ENCODE measurements at regions not wholly inside any gene's neighbourhood (a gene's known extent, or its start where the extent isn't known, plus 50 kb on each side); places are given as distances from the start of the nearest gene placed in this dataset.
"Not testable (repeated sequence)": the region's sequence is repeated elsewhere in the genome, so short reads cannot be mapped to it uniquely, and the experiment has no call there.

DNA sequence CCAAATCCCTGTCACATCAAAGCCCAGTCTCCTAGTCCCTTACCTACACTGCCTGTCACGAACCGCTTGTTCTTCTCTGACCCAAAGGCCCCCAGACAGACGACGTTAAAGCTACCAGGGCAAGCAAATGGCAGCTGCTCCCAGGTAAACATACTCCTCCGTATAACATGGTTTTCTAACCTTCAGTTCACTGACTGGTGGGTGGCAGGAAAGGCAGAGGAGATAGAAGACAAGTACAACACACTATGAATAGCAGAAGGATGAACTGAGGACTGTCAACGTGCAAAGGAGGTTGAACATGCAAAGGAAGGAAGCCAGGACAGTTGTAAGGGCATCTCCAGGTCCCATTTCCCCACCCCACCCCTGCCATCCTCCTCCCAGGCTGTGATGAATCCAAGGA is 449.8 kb downstream of the SHISA9 start:
- ATAC-seq (replicated peaks), result no peak
- Mint-ChIP-seq H3K36me3 (ENCODE audit: insufficient read depth) (no peaks in the 10 kb centered on the region), H3K4me3 (no peak overlapping the region), H3K27me3 (no peaks in the 10 kb centered on the region), H3K27ac (no peak overlapping the region), H3K4me1 (ENCODE audit: low read depth in 2 of 2) (no peaks in the 10 kb centered on the region), H3K9me3 (peaks cover 1 to 4% of the 10 kb centered on the region in 2 donors)
- DNase-seq, result no peak

DNA sequence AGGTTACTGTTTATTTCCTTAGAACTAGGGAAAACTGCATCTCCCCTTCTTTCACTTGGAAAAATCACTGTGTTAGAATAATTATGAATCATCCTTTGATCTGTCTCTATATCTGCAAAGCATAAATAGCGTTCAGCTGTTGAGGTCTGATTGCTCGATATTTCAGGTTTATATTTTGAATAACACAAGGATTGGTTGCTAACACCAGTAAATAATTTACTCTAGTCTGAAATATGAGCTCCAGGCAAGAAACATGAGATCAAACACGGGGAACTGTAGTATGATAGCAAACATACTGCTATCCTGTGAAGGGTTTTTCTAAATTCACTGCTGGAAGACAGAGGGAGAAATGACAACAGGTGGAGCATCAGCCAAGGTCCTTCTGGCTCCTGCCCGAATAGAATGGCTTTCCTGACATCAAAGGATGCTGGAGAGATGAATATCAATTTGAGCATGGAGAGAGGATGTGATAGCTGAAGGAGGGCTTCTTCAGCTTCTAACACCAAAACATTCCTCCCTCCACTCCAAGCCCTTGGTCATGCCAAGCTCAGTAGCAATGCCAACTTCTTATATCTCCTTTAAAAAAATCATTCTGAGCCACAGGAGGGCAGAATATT is 450.3 kb downstream of the SHISA9 start:
- DNase-seq (no peak), ATAC-seq (replicated peaks) (no peak)

DNA sequence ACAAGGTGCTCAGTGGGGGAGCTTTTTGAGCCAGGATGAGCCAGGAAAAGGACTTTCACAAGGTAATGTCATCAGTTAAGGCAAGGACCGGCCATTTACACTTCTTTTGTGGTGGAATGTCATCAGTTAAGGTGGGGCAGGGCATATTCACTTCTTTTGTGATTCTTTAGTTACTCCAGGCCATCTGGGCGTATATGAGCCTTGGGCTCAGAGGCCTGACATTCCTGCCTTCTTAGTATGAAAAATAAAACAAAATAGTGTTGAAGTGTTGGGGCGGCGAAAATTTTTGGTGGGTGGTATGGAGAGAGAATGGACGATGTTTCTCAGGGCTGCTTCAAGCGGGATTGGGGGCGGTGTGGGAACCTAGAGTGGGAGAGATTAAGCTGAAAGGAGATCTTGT is 451.4 kb downstream of the SHISA9 start:
- not testable (repeated sequence) for H3K4me3 Mint-ChIP-seq; H3K36me3 Mint-ChIP-seq (ENCODE audit: insufficient read depth); ATAC-seq (replicated peaks); H3K9me3 Mint-ChIP-seq; H3K4me1 Mint-ChIP-seq (ENCODE audit: low read depth in 2 of 2); H3K27me3 Mint-ChIP-seq; H3K27ac Mint-ChIP-seq; DNase-seq

More for the DNA sequence above, 450.3 kb downstream of the SHISA9 start:
- H3K27ac Mint-ChIP-seq, result no peak overlapping the region
- H3K36me3 Mint-ChIP-seq (ENCODE audit: insufficient read depth), result no peaks in the 10 kb centered on the region
- H3K4me1 Mint-ChIP-seq (ENCODE audit: low read depth in 2 of 2), result no peaks in the 10 kb centered on the region
- H3K4me3 Mint-ChIP-seq, result no peak overlapping the region
- no peaks in the 10 kb centered on the region for H3K27me3 Mint-ChIP-seq
- H3K9me3 Mint-ChIP-seq, result peaks cover 0 to 7% of the 10 kb centered on the region in 2 donors

DNA sequence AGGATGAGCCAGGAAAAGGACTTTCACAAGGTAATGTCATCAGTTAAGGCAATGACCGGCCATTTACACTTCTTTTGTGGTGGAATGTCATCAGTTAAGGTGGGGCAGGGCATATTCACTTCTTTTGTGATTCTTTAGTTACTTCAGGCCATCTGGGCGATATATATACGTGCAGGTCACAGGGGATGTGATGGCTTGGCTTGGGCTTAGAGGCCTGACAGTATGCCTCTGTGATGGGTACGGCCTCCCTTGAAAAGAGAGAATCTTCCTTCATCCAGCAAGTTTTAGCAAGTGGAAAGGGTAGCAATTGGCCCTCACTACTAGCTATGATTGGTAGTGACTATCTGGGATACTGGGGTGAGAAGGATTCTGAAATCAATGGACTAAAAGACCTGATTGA is 456.4 kb downstream of the SHISA9 start:
- H3K9me3 Mint-ChIP-seq, result peaks cover 11 to 21% of the 10 kb centered on the region in 2 donors
- H3K27me3 Mint-ChIP-seq; H3K4me1 Mint-ChIP-seq (ENCODE audit: low read depth in 2 of 2); ATAC-seq (replicated peaks); H3K36me3 Mint-ChIP-seq (ENCODE audit: insufficient read depth); H3K27ac Mint-ChIP-seq; H3K4me3 Mint-ChIP-seq; DNase-seq: not testable (repeated sequence)

DNA sequence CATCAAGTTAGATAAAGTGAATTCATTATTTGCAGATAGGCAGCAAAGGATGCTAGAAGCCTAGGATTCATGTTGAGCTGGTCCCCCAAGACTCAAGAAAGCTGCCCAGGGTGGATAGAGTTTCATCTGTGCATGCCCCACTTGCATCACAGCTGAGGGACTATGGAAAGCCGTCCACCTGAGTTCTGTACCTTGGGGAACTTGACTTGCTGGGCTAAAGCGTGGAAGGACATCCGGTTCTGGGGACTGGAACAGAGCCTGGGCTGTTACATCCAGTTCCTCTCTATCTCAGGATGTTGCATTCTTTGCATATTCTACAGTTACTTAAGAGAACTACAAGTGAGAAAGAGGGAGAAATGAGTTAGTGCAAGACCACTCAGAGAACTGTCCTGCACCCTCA is 458.4 kb downstream of the SHISA9 start:
- no peaks in the 10 kb centered on the region for H3K4me1 Mint-ChIP-seq (ENCODE audit: low read depth in 2 of 2)
- H3K27me3 Mint-ChIP-seq, result no peaks in the 10 kb centered on the region
- peaks cover 11 to 19% of the 10 kb centered on the region in 2 donors for H3K9me3 Mint-ChIP-seq
- no peak overlapping the region for H3K4me3 Mint-ChIP-seq
- no peak for DNase-seq
- H3K36me3 Mint-ChIP-seq (ENCODE audit: insufficient read depth), result no peaks in the 10 kb centered on the region
- H3K27ac Mint-ChIP-seq, result no peak overlapping the region
- no peak for ATAC-seq (replicated peaks)

DNA sequence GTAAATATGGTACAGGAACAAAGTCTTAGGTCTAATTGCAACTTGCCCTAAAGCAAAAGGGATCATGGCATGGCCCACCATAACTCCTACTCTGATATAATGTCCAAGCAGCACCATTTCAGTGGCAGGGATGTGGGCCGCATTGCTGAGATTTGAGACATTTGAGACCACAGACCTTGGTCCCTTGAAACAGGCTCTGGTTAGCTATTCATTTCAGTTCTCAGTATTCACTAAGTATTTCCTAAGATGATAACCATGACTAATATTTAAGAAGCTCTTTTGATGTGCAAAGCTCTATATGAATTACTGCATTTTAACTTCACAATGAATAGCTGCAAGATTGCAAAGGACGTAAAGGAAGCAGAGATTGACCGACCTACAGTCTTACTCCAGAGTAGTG is 471.0 kb downstream of the SHISA9 start:
- Mint-ChIP-seq H3K27me3 (no peaks in the 10 kb centered on the region), H3K27ac (no peak overlapping the region), H3K36me3 (ENCODE audit: insufficient read depth) (no peaks in the 10 kb centered on the region), H3K4me3 (no peak overlapping the region), H3K9me3 (peaks cover 3 to 8% of the 10 kb centered on the region in 2 donors), H3K4me1 (ENCODE audit: low read depth in 2 of 2) (no peaks in the 10 kb centered on the region)
- ATAC-seq (replicated peaks) (no peak), DNase-seq (no peak)

DNA sequence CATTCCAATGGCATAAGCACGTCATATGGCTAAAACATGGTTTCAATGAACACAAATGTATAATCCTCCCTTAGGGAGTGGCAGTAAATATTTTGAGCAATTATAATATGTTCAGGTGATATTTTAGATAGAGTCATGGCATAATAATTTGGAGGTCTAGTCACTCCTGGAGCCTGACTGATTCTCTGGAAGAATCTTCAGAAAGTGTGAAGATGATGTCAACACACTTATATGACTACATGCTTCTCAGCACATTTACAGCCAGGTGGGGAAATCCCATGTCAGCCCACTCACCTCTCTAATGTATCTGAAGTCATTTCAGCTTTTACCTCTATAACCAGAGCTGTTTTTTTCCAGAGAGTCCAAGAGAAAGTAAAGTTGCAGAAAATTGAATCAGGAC is 474.8 kb downstream of the SHISA9 start:
- H3K36me3 Mint-ChIP-seq (ENCODE audit: insufficient read depth), result no peaks in the 10 kb centered on the region
- ATAC-seq (replicated peaks), result no peak
- H3K27ac Mint-ChIP-seq, result no peak overlapping the region
- H3K4me1 Mint-ChIP-seq (ENCODE audit: low read depth in 2 of 2), result no peaks in the 10 kb centered on the region
- no peaks in the 10 kb centered on the region for H3K27me3 Mint-ChIP-seq
- no peak overlapping the region for H3K4me3 Mint-ChIP-seq
- H3K9me3 Mint-ChIP-seq, result peaks cover 6 to 7% of the 10 kb centered on the region in 2 donors
- DNase-seq, result no peak

DNA sequence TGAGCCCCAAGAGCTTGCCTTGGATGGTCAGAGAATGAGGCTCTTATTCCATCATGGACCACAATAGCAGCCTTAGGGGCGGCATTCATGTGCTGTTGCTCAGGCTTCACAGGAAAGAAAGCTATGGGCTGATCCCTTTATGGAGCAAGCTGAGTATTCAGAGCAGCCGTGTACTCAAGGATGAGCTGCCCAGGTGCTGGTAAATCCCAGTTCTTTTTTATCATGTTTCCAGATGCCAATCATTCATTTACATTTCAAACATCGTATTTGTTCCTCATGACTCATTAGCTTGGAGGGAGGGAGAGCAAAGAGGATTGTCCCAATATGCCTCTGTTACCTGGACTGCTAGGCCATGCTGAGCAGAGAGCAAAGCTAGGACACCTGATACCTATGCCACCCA is 475.7 kb downstream of the SHISA9 start:
- no peak for DNase-seq
- H3K9me3 Mint-ChIP-seq, result peaks cover 7 to 8% of the 10 kb centered on the region in 2 donors
- no peaks in the 10 kb centered on the region for H3K36me3 Mint-ChIP-seq (ENCODE audit: insufficient read depth)
- no peak for ATAC-seq (replicated peaks)
- H3K4me1 Mint-ChIP-seq (ENCODE audit: low read depth in 2 of 2), result no peaks in the 10 kb centered on the region
- no peak overlapping the region for H3K27ac Mint-ChIP-seq
- H3K27me3 Mint-ChIP-seq, result no peaks in the 10 kb centered on the region
- H3K4me3 Mint-ChIP-seq, result no peak overlapping the region

DNA sequence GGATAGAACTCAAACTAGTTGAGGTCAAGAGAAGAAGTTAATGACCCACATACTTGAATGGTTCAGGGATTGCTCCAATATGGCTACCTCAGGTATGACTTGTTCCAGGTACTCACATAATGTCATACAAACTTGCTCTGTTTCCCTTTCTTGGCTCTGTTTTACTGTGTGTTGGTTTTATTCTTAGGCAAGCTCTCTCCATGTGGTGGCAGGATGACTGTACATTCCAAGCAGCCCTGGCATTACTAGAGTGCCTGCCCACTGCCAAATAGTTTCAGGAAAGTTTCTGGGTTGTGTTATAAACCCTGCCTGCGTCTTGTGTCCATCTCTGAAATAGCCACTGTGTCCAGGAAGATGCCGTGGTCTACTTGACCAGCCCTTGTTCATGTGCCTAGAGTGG is 476.8 kb downstream of the SHISA9 start:
- H3K4me1 Mint-ChIP-seq (ENCODE audit: low read depth in 2 of 2), result no peaks in the 10 kb centered on the region
- no peak overlapping the region for H3K4me3 Mint-ChIP-seq
- no peak for DNase-seq
- H3K9me3 Mint-ChIP-seq, result peaks cover 7 to 8% of the 10 kb centered on the region in 2 donors
- H3K27me3 Mint-ChIP-seq, result no peaks in the 10 kb centered on the region
- no peak overlapping the region for H3K27ac Mint-ChIP-seq
- no peaks in the 10 kb centered on the region for H3K36me3 Mint-ChIP-seq (ENCODE audit: insufficient read depth)
- ATAC-seq (replicated peaks), result no peak

DNA sequence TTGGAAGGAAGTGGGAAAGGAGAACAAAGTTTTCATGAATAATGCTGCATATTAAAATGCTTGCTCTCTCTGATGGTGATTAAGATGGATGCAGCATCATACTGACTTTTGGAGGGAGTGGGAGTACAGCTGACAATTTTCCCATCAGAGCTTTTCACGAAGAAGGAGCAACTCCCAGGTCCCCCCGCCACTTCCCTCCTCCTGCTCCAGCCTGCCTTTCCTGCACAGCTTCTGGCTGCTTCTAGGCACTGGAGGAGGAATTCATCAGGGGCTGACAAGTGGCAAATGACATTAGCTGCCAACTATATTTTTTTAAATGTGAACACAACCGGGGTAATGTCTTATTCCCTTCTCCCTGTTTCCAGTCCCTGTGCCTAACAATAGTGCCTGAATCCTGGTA is 477.9 kb downstream of the SHISA9 start:
- no peak overlapping the region for H3K27ac Mint-ChIP-seq
- H3K27me3 Mint-ChIP-seq, result no peaks in the 10 kb centered on the region
- H3K4me1 Mint-ChIP-seq (ENCODE audit: low read depth in 2 of 2), result no peaks in the 10 kb centered on the region
- no peaks in the 10 kb centered on the region for H3K36me3 Mint-ChIP-seq (ENCODE audit: insufficient read depth)
- peaks cover 8 to 9% of the 10 kb centered on the region in 2 donors for H3K9me3 Mint-ChIP-seq
- H3K4me3 Mint-ChIP-seq, result no peak overlapping the region
- DNase-seq (no peak), ATAC-seq (replicated peaks) (no peak)

DNA sequence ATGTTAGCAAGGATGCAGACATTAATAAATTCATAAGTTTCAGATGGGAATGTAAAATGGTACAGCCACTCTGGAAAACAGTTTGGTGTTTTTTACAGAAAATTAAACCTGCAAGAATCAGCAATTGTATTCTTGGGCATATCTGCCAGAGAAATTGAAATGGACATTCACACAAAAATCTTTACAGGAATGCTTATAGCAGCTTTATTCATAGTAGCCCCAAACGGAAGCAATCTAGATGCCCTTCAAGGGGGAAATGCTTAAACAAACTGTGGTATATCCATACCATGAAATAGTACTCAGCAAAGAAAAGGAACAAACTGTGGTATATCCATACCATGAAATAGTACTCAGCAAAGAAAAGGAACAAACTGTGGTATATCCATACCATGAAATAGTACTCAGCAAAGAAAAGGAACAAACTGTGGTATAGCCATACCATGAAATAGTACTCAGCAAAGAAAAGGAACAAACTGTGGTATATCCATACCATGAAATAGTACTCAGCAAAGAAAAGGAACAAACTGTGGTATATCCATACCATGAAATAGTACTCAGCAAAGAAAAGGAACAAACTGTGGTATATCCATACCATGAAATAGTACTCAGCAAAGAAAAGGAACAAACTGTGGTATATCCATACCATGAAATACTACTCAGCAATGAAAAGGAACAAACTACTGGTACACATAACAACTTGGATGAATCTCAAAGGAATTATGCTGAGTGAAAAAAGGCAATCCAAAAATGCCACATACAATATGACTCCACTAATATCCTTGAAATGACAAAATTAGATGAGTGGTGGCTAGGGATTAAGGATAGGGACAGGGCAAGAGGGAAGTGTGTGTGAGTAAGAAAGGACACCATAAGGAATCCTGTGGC is 484.0 kb downstream of the SHISA9 start:
- H3K27ac Mint-ChIP-seq; H3K27me3 Mint-ChIP-seq; H3K4me3 Mint-ChIP-seq; ATAC-seq (replicated peaks); H3K36me3 Mint-ChIP-seq (ENCODE audit: insufficient read depth); H3K4me1 Mint-ChIP-seq (ENCODE audit: low read depth in 2 of 2); DNase-seq: not testable (repeated sequence)
- H3K9me3 Mint-ChIP-seq, result peaks cover 12 to 23% of the 10 kb centered on the region in 2 donors

DNA sequence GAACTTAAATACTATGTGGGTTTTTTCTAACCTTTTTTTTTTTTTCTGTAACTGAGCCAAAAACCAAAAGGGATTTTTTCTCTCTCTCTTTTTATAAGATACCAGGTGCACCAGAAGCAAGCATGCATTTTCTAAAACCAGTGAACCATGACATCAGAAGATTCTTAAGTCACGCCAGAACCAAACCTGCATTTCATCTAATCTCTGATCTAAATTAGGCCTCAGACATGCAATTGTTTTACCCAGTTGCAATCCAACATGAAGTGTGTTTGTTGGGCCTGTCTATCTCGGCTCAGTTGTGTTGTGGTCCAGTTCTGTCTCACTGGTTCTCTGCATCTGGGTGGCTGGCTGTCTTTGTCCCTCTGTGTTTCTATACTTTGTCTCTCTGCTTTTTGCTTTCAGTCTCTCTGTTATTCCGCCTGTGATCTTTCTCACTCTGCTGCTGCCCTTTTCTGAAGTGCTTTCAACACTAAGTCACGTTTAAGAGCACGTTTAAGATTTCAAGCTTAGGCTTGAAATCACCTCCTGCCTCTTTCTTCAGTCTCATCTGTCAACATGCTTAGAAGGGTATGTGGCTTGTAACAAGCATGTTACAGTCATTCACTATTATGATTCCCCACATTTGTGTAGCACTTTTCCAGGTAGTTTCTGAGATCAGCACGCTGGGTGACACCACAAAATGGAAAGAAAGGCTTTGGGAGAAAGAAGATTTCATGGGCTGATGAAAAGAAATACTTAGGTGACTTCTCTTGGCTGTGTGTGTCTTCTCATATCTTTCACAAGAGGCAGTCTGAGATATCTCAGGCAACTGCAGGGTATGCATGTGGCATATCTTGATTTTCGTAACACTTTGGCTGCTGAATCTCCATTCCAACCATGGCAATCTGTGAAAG is 488.9 kb downstream of the SHISA9 start:
- H3K27ac Mint-ChIP-seq, result no peak overlapping the region
- no peaks in the 10 kb centered on the region for H3K36me3 Mint-ChIP-seq (ENCODE audit: insufficient read depth)
- H3K9me3 Mint-ChIP-seq, result peaks cover 8 to 20% of the 10 kb centered on the region in 2 donors
- H3K4me1 Mint-ChIP-seq (ENCODE audit: low read depth in 2 of 2), result no peaks in the 10 kb centered on the region
- DNase-seq (no peak), ATAC-seq (replicated peaks) (no peak)
- no peak overlapping the region for H3K4me3 Mint-ChIP-seq
- H3K27me3 Mint-ChIP-seq, result no peaks in the 10 kb centered on the region

DNA sequence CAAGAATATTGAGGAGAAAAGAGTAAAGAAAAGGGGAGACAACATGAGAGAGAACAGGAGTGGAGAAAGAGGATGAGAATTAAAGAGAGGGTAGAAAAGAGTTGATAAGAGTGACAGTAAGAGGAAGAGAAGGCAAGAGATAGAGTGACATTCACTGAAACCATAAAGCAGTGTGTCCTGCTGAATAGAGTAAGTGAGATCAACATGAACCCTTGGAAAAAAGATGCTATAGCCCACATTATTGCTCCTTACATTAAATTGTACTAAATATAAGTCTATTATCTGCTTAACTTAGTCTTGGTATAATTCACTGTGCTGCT is 489.5 kb downstream of the SHISA9 start:
- H3K27me3 Mint-ChIP-seq, result no peaks in the 10 kb centered on the region
- H3K27ac Mint-ChIP-seq, result no peak overlapping the region

More for the DNA sequence above, 489.5 kb downstream of the SHISA9 start:
- no peak for DNase-seq
- Mint-ChIP-seq H3K4me3 (no peak overlapping the region), H3K9me3 (peaks cover 8 to 15% of the 10 kb centered on the region in 2 donors), H3K36me3 (ENCODE audit: insufficient read depth) (no peaks in the 10 kb centered on the region), H3K4me1 (ENCODE audit: low read depth in 2 of 2) (no peaks in the 10 kb centered on the region)
- ATAC-seq (replicated peaks), result no peak

Data from effector memory CD8-positive, alpha-beta T cell (primary cell).